OCI-LY3 (cell line): ENCODE measurements at regions not wholly inside any gene's neighbourhood (a gene's known extent, or its start where the extent isn't known, plus 50 kb on each side); places are given as distances from the start of the nearest gene placed in this dataset.

Experiments
- H2AFZ ChIP-seq: fragments of 200-600, 300-600 bp; shearing (Covaris generic); 2 replicates; pipeline ENCODE4 v1.6.0; 2014; ENCODE audit warnings: antibody characterized with exemption, low read depth, low read length
- H3K27ac ChIP-seq: fragments of 200-600, 300-600 bp; sonication (generic); 2 replicates; pipeline ENCODE4 v1.5.1; 2014; ENCODE audit warnings: mild to moderate bottlenecking, low read length, moderate library complexity, mixed read lengths
- H3K27me3 ChIP-seq: fragments of 200-600, 300-600 bp; sonication (generic); 2 replicates; pipeline ENCODE4 v1.6.1; 2014; ENCODE audit warnings: low read depth, low read length, mixed read lengths
- H3K36me3 ChIP-seq: fragments of 200-600, 300-600 bp; sonication (generic); replicated peaks from 2 replicates; pipeline ENCODE3; 2014; ENCODE audit warnings: low read depth, low read length, mixed read lengths
- H3K4me1 ChIP-seq: fragments of 300-600, 200-600 bp; sonication (generic); 2 replicates; pipeline ENCODE4 v1.6.1; 2014; ENCODE audit warnings: low read length, mixed read lengths
- H3K4me2 ChIP-seq: fragments of 200-600, 300-600 bp; sonication (generic); 2 replicates; pipeline ENCODE4 v1.6.1; 2014; ENCODE audit warnings: low read length, mixed read lengths
- H3K4me3 ChIP-seq: fragments of 300-600, 200-600 bp; sonication (generic); 2 replicates; pipeline ENCODE4 v1.5.1; 2014; ENCODE audit warnings: antibody characterized with exemption, mild to moderate bottlenecking, low read length, moderate library complexity
- H3K79me2 ChIP-seq: fragments of 300-600, 200-600 bp; shearing (Covaris generic); 2 replicates; pipeline ENCODE4 v1.6.1; 2014; ENCODE audit warnings: mild to moderate bottlenecking, low read length, mixed read lengths
- H3K9ac ChIP-seq: fragments of 300-600, 200-600 bp; shearing (Covaris generic); 2 replicates; pipeline ENCODE4 v1.6.0; 2014; ENCODE audit warnings: mild to moderate bottlenecking, low read length, moderate library complexity
- H3K9me3 ChIP-seq: fragments of 200-600, 300-600 bp; shearing (Covaris generic); 2 replicates; pipeline ENCODE4 v1.6.1; 2014; ENCODE audit warnings: low read length, mixed read lengths; ENCODE audit not compliant: insufficient read depth
- H4K20me1 ChIP-seq: fragments of 200-600, 300-600 bp; sonication (generic); 2 replicates; pipeline ENCODE4 v1.6.1; 2016; ENCODE audit warnings: low read length, mixed read lengths; ENCODE audit not compliant: insufficient read depth
- EZH2phosphoT487 ChIP-seq: fragments of 200-600 bp; shearing (Covaris generic); IDR thresholded peaks from 2 replicates; pipeline ENCODE4 v1.6.1; 2018; ENCODE audit warnings: antibody characterized with exemption, mixed run types, low read depth
- TF ChIP-seq, protein P1 (sequence below): fragments of 200-600, 300-600 bp; sonication (generic); IDR thresholded peaks from 2 replicates; pipeline ENCODE4 v1.5.1; 2014; ENCODE audit warnings: antibody characterized with exemption, low read length, low read depth

DNA sequence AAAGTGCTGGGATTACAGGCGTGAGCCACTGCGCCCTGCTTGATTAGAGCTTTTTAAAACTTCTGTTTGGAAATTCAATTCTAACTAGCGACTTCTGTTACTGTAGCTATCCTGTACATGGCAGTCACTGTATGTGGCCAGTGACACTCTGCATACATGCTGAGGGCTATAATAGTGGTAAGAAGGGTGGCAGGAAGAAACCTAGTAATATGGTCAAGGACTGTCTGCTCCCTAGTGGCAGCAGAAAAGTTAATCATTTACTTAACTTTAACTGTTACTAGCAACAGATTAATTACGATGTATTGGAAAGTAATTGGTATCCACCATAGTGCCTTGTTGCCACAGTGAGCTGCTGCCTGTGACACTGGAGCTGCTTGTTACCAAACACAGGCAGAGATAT is 149.0 kb downstream of the KITLG start:
- Histone ChIP-seq H3K4me1 (peaks cover 51% of the 10 kb centered on the region), H3K4me2 (peak overlapping the region; percentile 78), H3K9ac (peak overlapping the region; percentile 61; the same call in 1 of the 2 replicates), H3K27ac (peak overlapping the region; percentile 98), H3K36me3 (peaks cover 14% of the 10 kb centered on the region), H3K4me3 (no peak overlapping the region), H3K9me3 (peaks cover 4% of the 10 kb centered on the region; the same call in 1 of the 2 replicates), H3K27me3 (no peaks in the 10 kb centered on the region), H2AFZ (peak overlapping the region; percentile 70), H4K20me1 (no peaks in the 10 kb centered on the region), H3K79me2 (no peaks in the 10 kb centered on the region)
- no peak for TF ChIP-seq EZH2phosphoT487
- TF ChIP-seq, protein P1, sequence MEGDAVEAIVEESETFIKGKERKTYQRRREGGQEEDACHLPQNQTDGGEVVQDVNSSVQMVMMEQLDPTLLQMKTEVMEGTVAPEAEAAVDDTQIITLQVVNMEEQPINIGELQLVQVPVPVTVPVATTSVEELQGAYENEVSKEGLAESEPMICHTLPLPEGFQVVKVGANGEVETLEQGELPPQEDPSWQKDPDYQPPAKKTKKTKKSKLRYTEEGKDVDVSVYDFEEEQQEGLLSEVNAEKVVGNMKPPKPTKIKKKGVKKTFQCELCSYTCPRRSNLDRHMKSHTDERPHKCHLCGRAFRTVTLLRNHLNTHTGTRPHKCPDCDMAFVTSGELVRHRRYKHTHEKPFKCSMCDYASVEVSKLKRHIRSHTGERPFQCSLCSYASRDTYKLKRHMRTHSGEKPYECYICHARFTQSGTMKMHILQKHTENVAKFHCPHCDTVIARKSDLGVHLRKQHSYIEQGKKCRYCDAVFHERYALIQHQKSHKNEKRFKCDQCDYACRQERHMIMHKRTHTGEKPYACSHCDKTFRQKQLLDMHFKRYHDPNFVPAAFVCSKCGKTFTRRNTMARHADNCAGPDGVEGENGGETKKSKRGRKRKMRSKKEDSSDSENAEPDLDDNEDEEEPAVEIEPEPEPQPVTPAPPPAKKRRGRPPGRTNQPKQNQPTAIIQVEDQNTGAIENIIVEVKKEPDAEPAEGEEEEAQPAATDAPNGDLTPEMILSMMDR, result no peak; the same call in 1 of the 2 replicates

DNA sequence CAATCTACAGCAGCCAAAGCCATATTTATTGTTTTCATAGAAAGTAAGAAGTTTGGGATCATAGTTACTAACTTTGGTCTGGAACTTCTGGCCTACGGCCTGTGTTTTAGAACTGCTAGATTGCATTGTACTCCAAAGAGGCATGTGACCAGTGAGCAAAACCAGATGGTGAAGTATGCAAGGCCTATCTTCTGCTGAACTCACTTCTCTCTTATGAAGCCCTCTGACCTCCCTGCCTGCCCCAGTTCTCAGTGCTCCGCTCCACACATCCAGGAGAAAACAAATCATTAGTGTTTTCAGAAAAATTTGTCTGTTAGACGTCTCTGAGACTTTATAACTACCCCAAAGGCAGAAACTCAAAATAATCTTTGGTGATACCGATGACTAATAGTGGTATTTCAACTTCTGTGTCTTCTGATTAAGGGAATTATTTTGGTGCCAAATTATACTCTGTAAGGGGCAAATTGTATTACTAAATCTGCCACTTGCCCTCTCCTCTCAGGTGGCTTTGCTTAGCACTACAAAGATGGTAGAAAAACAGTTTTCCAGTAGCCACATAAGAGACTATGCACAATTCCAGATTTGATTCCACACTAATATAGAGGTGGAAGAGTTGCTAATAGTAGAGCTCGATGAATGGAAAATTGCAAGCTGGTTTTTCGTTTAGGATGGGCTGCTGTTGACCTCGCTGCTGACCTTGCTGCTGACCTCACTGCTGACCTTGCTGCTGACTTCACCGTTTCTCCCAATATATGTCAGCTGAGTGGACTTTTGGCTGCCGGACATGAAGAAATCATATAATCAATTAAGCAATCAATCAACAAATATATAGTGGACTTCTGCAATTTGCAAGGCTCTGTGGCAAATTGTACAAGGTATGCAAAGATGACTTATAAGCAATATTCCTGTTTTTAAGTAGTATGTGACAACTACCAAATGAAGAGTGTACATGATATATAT is 147.5 kb downstream of the KITLG start:
- Histone ChIP-seq H3K36me3 (peaks cover 20% of the 10 kb centered on the region), H3K4me1 (peaks cover 51% of the 10 kb centered on the region), H3K27me3 (no peaks in the 10 kb centered on the region), H3K79me2 (no peaks in the 10 kb centered on the region), H3K4me2 (peak overlapping the region; percentile 78), H2AFZ (peak overlapping the region; percentile 70; the same call in 1 of the 2 replicates), H3K9me3 (peaks cover 9% of the 10 kb centered on the region; the same call in 1 of the 2 replicates), H3K4me3 (peak overlapping the region; percentile 50), H3K9ac (peak overlapping the region; percentile 61), H3K27ac (peak overlapping the region; percentile 98), H4K20me1 (no peaks in the 10 kb centered on the region)
- TF ChIP-seq EZH2phosphoT487, result no peak
- TF ChIP-seq, protein P1, result no peak

DNA sequence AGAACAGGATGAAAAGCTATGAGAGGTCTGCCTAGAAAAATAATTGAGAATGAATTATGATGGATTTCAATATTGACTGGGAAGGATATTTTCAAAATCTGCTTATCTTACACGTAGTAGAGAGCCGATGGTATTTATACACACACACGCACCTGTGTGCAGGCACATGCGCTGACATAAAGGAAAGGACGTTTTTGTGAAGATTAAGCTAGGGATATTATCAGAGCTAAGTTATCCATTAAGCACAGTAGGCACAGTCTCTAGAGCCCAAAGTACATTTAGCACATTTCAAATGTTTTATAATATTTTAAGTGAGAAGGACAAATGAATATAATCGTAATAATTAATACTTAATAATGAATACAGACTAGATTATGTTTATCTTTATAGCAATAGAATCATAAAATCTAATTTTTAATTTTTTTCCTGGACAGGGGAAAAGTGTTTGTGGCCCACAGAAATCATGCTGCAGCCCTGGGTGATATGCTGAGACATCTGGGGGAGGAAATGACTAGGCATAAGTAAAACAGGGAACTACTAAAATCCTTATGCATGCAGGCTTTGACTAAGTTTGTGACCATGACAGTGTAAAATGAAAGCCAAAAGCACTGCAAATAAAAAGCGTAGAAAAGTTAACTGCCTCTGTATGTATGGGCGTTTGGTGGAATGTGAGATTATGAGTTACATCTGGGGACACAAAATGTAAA is 146.1 kb downstream of the KITLG start:
- H3K27ac ChIP-seq, result peak overlapping the region; percentile 98
- peak overlapping the region; percentile 61 for H3K9ac ChIP-seq
- H3K9me3 ChIP-seq, result peaks cover 9% of the 10 kb centered on the region; the same call in 1 of the 2 replicates
- no peaks in the 10 kb centered on the region for H3K27me3 ChIP-seq
- H4K20me1 ChIP-seq, result no peaks in the 10 kb centered on the region
- H3K4me2 ChIP-seq, result peak overlapping the region; percentile 78
- no peaks in the 10 kb centered on the region for H3K79me2 ChIP-seq
- peaks cover 20% of the 10 kb centered on the region for H3K36me3 ChIP-seq
- peak overlapping the region; percentile 48; the same call in 1 of the 2 replicates for H2AFZ ChIP-seq
- TF ChIP-seq, protein P1, result no peak
- no peak for TF ChIP-seq EZH2phosphoT487
- peaks cover 51% of the 10 kb centered on the region for H3K4me1 ChIP-seq
- peak overlapping the region; percentile 50 for H3K4me3 ChIP-seq
